Pons (tissue), 1 donor: ENCODE measurements at regions not wholly inside any gene's neighbourhood (a gene's known extent, or its start where the extent isn't known, plus 50 kb on each side); places are given as distances from the start of the nearest gene placed in this dataset.

Experiments
- DNase-seq: peaks from one replicate; pipeline ENCODE4 v3.0.0-alpha.2; 2016; ENCODE audit warnings: low spot score

DNA sequence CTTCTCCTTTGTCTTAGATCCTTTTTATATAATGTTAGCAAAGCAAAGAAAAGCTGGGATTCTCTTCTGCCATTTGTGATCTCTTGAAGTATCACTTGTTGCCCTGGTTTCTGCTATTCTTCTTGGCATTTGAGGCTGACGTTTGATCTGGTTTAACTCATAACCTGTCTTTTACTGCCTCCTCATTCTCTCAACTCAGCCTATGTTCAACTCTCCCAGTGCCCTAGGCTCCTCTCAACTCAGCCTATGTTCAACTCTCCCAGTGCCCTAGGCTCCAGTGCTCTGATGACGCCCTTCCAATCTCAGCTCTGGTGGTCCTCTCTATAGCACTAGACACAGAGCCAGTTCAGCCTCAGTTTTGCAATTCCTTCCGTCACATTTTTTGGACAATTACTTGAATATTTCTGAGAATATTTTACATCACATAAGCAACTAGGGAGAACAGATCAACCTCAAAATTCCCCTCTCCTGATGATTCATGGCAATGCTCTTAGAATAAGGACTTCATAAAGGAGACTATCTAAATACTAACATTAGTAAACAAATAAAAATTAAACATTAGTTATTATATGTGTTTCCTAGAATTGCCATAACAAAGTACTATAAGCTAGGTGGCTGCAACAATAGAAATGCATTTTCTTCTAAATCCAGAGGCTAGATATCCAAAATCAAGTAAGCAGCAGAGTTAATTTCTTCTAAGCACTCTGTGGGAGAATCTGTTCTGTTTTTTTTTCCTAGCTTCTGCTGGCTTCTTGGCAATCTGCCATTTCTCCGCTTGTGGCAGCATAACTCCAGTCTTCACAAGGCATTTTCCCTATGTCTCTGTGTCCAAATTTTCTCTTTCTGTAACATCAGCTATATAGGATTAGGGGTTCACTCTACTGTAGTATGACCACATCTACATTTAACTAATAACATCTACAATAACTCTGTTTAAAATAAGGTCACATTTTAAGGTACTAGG, 662.1 kb upstream of the FTMT start:
- DNase-seq, result peak; percentile 44

DNA sequence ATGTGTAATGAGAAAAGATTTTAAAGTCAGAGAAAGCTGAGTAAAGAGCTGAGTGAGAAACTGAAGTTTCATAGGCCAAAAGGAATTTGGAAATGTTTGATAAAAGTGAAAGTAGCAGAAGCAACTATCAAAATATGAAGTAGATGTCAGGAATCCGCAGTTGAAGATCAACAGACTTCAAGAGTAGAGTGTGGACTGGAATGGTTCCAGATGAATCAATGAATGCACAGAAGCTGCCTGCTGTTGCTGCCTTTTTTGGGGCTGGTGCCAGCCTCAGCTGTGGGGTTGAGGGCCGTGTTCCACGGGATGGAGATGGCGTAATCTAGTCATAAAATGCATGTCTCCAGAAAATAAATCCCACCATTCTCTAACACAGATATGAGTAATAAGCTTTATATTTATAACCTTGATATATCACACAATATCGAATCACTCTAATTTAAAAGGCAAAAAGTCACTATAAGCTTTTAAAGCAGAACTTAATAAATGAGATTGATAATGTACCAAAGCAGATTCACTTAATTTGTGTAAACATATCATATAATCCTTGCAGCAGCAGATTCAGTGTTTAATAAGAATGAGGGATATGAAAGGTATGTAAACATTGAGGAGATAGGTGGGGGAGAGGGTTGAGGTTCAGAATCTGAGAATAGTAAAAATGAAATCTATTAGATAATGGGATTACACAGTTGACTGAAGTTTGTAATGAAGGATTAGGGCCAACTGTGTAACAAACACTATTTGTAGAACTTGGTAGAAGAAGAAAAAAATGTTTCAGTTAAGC, 652.3 kb upstream of the FTMT start:
- DNase-seq, result peak; percentile 6

DNA sequence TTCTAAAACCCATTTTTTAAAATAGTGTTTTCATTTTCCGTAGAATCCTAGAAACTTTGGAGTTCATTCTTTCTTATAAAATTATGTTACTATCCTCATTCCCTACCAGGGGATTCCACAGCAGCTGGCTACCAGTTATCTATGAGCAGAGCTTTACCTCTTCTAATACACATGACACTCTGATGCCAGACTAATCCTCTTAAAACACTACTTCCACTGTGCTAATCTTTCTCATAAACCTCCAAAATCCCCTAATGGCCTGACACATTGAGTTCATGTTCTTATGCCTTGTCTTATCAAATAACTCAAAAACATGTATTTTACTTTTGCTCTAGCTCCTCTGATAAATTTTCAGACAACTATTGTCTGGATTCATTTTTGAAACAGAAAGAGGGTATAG, 633.6 kb upstream of the FTMT start:
- no peak for DNase-seq

DNA sequence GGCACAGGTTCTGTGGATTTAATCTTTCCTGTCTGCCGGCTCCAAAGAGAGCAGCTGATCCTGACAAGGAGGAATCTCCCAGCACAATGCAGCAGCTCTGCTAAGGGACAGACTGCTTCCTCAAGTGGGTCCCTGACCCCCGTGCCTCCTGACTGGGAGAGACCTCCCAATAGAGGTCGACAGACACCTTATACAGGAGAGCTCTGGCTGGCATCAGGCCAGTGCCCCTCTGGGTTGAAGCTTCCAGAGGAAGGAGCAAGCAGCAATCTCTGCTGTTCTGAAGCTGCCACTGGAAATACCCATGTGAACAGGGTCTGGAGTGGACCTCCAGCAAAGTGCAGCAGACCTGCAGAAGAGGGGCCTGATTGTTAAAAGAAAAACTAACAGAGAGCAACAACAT, 630.2 kb upstream of the FTMT start:
- DNase-seq, result no peak

DNA sequence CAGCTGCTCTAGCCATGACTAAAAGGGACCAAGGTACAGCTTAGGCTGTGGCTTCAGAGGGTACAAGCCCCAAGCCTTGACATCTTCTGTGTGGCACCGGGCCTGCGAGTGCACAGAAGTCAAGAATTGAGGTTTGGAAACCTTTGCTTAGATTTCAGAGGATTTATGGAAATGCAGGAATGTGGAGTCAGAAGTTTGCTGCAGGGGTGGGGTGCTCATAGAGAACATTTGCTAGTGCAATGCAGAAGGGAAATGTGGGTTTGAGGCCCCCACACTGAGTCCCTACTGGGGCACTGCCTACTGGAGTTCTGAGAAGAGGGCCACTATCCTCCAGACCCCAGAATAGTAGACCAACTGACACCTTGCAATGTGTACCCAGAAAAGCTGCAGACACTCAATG, 624.9 kb upstream of the FTMT start:
- no peak for DNase-seq

DNA sequence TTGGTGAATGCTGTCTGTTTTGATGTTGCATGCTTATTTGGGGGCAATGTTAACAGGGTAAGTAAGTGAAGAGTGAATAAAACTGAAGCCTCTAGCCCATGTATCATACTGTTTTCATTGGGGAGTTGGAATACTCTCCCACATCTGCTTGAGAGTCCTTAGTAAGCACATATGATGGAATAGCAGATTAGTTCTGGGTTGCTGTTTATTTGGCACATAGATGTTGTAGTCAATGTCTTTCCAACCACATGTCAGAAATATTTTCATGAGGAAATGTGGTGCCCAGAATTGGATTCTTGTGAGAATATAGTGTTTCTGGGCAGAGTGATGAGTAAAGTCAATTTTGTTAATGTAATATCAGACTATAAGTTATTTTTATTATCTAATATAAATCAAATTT, 611.7 kb upstream of the FTMT start:
- no peak for DNase-seq

DNA sequence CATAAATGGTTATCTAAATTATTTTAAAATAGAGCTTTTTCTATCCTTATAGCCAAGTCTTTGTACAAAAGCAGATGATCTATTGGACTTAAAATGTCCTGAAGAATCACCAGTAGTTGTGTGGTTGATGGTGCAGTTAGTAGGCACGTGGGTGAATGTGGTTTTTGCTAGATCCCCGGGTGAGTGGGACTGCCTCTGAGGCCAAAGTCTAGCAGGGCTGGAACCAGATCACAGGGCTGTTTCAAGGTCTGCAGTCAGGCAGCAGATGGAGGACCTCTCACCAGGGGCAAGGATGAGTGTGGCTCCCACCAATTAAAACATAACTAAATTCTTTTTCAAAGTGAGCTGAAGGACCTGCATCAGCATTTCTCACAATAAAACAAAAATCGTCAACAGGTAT, 604.7 kb upstream of the FTMT start:
- no peak for DNase-seq

DNA sequence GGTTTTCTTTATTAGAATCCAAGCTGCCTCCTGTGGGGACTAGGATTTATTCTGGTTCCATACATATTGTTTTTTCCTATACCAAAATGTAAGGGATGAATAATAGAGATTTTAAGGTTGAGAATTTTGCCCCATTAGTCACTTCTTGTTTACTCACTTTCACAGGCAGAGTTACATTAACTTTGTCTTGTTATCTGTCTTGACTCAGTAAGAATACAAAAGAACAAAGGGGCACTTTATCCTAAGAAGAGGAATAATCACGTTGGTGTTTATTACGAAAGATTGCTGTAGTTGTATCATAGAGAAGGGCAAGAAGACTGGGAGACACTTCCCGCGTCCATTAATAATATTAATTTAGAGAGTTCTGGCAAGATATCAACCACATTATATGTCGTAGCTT, 599.7 kb upstream of the FTMT start:
- DNase-seq, result no peak

DNA sequence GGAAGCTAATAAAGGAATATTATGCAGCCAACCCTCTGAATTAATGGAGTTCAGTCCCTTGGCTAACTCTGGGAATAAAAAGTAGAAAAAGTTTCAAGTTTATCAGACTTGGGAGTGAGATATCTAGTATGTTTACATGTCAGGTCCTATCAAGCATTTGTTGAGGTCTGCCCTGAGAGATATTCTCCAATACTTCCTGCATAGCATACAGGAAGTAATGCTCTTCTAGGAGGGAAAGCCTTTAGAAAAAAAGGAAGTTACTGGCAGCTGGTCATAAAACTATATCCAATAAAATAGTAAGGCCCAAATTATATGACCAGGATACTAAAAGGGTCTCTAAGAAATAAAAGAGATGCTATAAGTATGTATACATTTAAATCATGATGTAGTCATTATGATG, 594.1 kb upstream of the FTMT start:
- no peak for DNase-seq

DNA sequence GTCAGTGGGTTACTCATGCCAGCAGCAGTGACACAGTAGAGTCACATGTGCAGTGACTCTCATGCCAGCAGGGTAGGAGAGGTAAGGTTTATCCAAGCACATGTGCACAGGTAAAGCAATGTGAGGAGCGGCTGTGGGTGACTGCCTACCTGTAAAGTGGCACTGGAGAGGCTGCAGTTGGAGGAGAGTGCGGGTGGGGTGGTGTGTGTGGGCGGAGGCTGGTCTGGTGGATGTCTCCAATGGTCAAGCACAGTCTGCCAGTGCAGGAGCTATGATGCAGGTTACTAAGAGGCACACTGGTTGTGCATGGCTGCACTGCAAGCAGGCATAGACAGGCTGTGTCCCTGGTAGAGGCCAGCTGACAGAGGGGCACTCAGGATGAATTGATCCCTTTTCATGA, 588.2 kb upstream of the FTMT start:
- no peak for DNase-seq

DNA sequence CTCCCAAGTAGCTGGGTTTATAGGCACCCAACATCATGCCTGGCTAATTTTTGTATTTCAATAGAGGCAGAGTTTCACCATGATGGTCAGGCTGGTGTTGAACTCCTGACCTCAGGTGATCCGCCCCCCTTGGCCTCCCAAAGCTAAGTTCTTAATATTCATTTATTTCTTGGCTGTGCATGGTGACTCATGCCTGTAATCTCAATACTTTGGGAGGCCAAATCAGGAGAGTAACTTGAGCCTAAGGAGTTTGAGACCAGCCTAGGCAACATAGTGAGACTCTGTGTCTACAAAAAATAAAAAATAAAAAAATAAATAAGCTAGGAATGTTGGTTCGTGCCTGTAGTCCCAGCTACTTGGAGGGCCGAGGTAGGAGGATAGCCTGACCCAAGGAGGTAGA, 587.1 kb upstream of the FTMT start:
- DNase-seq, result no peak

DNA sequence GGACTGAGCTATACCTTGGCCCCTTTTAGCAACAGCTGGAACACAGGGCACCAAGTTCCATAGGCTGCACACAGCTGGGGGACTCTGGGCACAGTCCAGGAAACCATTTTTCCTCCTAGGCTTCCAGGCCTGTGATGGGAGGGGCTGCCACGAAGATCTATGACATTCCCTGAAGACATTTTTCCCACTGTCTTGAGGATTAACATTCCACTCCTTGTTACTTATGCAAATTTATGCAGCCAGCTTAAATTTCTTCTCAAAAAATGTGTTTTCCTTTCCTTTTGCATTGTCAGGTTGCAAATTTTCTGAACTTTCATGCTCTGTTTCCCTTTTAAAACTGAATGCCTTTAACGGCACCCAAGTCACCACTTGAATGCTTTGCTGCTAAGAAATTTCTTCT, 580.1 kb upstream of the FTMT start:
- DNase-seq, result no peak

DNA sequence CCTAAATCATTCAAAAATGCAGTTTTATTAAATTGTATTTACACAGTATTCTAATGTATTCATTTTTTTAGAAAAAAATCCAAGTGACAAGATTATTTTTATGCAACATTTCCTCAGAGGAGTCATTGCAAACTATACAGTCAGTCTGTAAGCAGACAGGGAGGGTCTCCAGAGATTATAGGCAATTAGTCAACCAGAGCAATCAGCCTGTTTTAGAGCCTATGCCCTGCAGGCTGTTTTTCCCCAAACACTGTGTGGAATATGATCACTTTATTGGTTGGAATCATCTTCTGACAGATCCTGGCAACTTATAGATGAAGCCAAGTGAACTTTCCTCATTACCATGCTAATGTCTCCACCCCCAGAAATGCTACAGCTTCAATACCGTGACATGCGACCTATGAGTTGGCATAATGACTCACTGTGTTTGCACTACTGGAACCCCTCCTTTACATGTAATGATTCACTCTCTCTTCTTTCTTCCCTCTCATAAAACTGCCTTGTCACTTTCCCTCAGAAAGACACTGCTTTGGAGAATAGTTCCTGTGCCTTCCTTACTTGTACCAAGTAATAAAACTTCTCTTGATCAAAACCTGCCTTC, 577.7 kb upstream of the FTMT start:
- DNase-seq, result no peak

DNA sequence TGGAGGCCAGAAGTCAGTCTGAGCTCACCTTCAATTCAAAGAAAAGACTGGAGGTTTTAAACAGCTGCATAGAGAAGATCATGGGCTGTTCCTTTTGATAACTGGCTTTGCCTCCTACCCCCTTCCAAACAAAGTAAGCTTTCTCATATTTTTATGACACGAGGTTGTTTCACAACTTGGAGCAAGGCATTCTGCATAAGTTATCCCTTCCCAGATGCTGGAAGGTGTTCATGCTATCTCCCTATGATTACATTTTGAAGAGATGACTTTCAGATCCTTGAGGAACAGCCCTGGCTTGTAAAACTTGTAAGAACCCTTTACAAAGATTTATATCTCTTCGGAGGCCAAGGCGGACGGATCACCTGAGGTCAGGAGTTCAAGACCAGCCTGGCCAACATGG, 571.9 kb upstream of the FTMT start:
- no peak for DNase-seq

DNA sequence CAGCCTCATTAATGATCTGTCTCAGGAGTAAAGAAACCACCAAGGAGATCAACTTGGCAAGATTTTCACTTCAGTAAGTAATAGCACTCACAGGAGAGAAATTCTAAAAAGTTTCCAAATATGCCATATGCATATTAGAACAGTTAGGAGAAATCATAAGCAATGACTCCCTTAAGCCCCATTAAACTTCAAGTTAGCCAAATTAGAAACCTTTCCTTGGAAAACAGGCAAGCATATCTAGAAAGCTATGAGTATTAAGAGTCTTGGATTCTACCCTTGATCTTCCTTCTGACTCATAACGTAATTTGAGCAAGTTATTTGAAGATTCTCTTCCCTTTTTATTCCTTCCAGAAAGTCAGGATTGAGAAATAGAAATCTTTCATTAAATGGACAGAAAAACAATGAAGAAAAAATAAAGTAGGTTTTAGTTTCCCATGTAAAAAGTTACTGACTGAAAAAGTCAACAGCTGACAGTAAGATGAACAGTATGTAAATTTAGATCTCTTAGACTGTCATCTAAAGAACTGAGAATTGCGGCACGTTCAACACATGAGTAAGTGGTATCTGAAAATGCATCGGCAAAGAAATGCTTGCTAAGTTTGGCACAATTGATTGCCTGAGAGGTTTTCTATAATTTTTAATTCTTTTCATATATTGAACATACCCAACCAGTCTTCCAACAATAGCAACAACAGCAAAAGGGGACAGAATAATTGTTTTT, 565.7 kb upstream of the FTMT start:
- no peak for DNase-seq

DNA sequence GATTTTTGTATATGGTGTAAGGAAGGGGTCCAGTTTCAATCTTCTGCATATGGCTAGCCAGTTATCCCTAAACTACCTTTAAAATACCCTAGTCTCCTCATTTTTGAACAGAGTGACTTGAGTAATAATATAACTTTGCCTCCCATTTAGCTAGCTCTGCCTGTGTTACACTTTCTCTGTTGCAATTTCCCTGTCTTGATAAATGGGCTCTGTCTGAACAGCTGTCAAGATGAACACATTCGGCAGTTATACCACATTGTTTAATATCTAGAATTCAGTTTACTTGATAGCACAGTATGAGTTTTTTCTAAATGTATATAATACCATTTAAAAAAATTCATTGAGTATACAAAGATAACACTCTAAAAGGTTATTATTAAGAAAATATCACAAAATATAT, 562.9 kb upstream of the FTMT start:
- no peak for DNase-seq

DNA sequence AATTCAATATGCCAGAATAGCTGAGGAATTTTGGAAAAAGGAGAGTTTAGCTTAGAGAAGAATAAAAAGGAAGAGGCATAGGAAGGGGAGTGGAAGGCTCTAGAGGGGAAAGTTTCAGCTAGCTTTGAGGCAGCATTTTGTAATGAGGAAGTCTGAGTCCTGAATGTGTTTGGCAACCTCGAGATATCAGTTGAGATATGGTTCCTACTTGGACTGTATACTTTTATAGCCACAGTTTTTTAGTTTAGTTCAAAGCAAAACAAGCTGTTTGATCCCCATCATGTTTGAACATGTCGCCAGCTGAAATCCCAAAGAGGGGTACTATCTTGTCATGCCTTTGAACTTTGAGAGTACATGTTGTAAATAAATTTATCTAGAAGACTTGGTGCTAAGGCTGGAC, 559.0 kb upstream of the FTMT start:
- no peak for DNase-seq

DNA sequence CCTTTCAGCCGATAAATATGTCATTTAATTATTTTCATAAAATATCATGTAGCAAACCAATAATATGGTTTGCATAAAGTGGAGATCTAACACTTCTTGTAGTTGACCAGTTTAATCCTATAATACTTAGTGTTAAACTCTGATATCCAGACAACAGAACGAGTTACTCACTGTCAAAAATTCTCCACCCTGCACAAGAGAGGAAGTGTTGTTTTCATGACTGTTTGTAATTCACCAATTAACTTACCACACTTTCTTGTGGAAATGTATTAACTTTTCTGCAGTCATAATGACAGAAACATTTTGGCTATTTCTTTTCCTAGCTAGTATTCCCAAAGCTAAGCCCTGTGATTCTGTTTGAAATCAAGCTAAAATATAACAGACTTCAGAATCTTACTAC, 555.3 kb upstream of the FTMT start:
- no peak for DNase-seq

DNA sequence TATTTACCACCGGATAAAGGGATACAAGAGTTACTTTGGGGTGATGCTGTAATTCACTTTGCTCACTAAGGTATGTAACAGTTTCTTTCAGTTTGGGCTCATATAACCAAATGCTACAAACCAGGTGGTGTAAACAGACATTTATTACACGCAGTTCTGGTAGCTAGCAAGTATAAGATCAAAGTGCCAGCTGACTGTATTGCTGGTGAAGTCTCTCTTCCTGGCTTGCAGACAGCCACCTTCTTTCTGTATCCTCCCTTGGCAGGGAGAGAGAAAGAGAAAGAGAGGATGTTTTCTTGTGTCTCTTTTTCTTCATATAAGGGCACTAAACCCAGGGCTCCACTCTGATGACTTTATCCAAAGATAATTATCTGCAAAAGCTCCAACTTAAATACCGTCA, 552.5 kb upstream of the FTMT start:
- no peak for DNase-seq

DNA sequence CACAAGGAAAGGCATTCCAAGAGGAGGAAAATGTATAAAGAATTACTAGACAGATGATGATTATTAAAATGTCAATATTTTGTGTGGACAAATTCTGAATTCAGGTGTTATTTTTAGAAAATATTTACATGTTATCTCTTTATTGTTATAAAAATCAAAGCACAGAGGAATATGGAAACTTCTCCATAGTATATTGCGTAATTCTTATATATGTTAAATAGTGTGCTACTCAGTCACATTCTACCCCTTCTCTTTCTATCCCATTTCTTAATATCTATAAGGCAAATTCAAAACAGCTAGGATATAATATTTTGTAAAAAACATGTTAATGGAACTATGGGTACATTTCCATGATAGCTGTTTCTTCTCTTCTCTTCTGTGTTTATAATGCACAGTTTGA, 546.8 kb upstream of the FTMT start:
- no peak for DNase-seq

DNA sequence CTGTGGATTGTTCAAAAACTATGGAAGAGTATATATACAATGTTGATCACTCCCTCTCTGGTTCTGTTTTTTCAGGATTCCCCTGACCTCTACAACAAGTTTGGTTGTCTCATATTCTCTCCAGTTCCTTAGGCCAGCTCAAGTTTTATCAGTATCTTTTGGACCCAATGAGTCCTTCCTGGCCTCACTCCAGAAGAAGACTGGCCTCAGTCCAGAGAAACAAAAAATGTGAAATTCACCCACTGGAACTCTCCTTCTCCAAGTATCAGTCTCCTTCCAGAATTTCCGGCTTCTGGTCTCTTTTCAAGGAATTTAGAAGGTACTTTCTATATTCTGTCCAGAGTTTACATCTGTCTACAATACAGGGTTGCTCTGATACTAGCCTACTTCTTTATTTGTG, 537.8 kb upstream of the FTMT start:
- DNase-seq, result no peak

DNA sequence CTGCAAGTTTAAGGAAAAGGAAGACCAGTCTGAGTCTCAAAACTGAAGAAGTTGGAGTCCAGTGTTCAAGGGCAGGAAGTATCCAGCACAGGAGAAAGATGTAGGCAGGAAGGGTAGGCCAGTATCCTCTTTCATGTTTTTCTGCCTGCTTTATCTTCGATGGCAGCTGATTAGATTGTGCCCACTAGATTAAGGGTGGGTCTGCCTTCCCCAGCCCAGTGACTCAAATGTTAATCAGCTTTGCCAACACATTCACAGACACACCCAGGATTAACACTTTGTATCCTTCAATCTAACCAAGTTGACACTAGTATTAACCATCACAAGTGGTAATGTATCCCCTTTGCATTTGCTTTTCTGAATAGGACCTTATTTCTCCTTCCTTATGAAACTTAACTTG, 535.9 kb upstream of the FTMT start:
- DNase-seq, result no peak
